GM21576 (cell line): ENCODE measurements at regions not wholly inside any gene's neighbourhood (a gene's known extent, or its start where the extent isn't known, plus 50 kb on each side); places are given as distances from the start of the nearest gene placed in this dataset.

Experiments
- ATAC-seq: cut with Tn5 transposase; IDR thresholded peaks from one replicate; pipeline ENCODE4 v1.9.1; 2021; ENCODE audit warnings: mild to moderate bottlenecking, moderate library complexity; ENCODE audit not compliant: unreplicated experiment

- no peak for ATAC-seq
Measured at GRCh38 chr22:23522623-23523251, 57.4 kb downstream of the IGLL1 start.

DNA sequence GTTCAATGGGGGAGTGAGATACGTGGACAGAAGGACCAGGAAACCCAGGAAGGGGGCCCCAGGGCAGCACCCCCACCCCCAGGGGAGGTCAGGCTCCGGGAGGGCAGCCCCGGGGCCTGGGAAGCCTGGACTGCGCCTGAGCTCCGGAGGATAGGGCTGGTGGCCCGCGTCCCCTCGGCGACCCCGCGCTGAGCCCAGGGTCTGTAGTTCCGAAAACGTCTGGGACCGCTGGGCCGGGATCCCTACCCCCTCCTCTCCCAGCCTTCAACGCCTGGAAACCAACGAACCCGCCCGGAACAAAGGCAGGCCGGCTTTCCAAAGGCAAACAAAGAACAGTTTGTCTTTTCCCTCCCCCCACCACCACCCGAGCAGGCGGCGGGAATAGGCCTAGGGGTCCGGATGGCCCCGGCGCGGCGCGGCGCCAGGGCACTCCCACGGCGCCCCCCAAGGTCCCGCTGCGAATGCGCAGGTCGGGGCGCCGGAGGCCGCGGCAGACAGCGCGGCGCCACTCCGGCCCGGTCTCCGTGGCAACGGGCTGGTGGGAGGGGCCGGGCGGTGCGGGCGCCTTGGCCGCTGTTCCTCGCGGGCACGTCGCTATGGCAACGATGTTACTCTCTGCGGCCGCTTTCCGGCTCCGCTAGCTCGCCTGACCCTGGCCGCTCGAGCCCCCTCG lies 58.5 kb downstream of the IGLL1 start:
- ATAC-seq: peak; percentile 53

- ATAC-seq: no peak
Measured at GRCh38 chr22:23520863-23521440, 59.1 kb downstream of the IGLL1 start.

DNA sequence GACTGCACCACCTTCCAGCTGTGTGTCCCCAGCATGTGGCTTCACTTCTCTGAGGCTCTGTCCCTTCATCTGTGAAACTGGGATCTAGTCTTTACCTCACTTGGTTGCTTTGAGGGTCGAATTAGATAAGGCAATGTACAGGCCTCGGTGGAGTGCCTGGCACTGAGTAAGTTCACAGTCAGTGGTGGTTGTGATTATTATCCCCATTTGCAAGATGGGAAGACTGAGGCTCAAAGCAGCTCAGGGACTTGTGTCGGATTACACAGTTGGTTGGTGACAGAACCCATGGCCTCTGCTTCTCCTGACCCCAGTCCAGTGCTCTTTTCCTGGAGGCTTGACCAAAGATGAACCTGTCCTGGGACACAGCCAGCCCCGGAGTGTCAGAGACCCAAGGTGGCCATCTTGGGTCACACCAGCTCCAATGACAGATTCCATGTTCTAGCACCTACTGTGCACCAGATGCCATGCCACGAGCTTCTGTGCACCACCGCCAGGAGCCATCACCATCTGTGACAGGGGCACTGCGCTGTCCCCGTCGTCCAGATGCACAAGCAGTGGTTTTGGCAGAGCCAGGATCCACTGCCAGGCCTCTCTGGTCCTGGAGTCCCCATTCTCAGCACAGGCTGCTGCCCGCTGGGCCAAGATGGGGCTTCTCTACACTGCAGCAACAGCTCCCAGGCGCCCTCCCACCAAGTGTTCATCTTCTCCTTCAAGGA lies 60.5 kb downstream of the IGLL1 start:
- ATAC-seq: no peak

GRCh38 chr22:23518376-23519187 lies 61.5 kb downstream of the IGLL1 start:
- ATAC-seq: no peak

GRCh38 chr22:23517804-23518375 lies 62.2 kb downstream of the IGLL1 start:
- no peak for ATAC-seq

- no peak for ATAC-seq
Measured at GRCh38 chr22:23516304-23516703, 63.8 kb downstream of the IGLL1 start.

DNA sequence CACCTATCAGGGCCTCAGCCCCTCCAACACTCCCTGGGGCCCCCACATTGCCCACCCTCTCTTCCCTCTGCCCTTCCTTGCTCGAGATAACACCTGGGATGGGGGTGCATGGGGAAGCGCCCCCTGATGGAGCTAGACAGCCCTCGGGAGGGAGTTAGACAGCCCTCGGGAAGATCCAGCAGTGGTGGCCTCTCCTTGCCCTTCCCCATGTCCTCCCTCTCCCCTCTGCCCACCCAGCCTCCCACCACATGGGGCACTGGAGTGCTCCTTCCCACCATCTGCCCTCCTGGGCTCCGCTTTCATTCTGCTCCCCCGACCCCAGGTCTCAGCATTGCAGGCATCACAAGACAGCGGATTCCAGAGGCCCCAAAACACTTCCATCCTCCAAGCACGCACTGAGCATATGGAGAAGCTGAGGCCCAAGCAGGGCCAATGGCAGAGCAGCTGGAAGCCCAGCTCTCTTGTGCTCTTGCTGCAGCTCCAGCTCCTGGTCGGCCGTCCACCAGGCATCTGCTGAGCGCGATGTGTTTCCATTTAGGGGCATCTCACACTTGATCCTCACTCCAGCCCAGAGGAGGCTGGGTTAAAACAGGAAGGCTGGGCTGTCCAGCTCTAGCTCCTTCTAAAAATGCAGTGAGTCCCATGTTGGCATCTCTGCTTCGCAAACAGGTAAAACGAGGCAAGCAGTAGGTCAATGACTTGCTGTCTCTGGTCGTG lies 65.6 kb downstream of the IGLL1 start:
- ATAC-seq: no peak

DNA sequence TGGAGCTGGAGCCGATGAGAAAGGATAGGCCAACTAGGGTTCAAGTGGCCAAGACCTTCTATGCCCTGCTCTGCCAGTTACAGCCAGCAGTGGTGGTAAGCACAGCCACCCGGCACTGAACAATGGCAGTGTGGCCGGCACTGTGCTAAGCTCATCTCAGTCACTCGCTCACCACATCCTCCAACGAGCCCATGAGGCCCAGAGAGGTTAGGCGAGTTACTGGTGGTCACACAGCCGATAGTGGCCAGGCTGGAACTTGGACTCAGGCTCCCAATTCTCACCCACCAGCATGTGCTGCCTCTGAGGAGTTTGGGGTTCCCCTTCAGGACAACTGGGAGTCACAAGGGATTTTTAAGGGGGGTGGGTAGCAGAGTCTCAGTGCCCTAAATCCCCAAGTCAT lies 66.4 kb downstream of the IGLL1 start:
- ATAC-seq: no peak

- ATAC-seq: no peak
Measured at GRCh38 chr22:23513133-23513532, 67.0 kb downstream of the IGLL1 start.

DNA sequence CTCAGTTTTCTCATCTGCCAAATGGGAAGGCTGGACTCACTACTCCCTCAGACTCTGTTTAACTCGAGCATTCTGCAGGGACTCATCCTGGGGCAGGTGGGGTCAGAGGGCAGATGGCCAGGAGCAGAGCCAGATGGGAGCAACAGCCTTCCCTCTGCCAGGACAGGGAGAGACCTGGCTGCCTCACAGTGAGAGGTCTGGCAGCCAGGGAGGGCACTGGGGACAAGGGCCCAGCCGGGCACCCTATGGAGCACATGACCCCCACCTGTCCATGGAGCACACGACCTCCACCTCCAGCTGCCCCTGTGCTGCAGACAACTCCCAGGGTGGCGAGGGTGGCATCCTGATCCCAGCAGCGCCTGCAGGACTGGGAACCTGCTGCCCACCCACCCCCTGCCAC lies 67.4 kb downstream of the IGLL1 start:
- ATAC-seq: no peak

- ATAC-seq: no peak
Measured at GRCh38 chr22:23512348-23512705, 67.8 kb downstream of the IGLL1 start.

DNA sequence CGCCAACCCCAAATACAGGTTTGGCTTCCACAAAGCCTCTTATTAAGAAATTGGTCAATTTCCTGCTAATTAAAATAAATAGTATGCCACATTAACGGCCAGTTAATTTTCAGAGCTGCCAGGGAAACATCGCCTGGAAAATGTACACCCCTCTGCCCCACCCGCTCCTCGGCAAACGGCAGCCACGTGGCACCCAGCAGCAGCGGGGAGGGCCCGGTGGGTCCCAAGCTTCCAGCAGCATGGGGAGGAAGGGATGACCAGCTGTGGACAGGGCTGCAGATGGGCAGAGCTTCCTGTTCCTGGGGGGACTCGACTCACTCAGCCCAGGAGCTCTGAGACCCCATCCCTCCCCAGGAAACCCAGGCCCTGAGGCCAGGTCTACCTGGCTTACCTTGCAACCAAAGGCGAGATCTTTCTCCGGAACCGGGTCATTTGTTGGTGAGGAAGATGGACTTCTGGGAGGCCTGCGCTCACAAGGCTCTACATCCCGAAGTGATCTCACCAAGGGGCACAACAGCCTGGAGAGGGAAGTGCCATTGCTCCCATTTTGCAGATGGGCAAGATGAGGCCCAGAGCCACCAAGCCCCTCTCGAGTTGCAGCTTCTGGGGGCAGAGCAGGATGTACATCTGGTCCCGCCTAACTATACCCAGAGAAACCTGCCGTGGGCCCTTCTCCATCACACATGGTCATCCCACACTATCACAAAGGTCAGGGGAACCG lies 68.3 kb downstream of the IGLL1 start:
- ATAC-seq: no peak

GRCh38 chr22:23509571-23510302 lies 70.4 kb downstream of the IGLL1 start:
- no peak for ATAC-seq

DNA sequence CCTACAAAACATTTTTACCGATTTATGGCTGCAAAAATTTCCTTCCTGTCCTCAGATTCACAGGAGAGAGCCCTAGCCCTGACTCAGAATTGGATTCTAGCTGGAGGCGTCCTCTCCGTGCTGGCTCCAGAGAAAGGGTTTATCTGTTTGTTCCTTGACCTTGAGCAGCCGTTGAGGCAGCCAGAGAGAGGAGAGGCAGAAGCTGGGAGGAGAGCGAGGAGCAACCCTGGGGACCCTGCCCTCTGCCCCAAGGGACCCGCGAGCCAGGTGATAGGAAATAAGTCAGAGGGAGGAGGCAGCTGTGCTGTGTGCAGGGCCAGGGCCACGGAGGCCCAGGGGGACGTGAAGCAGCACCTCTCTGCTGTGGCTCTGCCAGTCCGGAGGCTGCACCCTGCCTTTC lies 75.6 kb downstream of the IGLL1 start:
- no peak for ATAC-seq

DNA sequence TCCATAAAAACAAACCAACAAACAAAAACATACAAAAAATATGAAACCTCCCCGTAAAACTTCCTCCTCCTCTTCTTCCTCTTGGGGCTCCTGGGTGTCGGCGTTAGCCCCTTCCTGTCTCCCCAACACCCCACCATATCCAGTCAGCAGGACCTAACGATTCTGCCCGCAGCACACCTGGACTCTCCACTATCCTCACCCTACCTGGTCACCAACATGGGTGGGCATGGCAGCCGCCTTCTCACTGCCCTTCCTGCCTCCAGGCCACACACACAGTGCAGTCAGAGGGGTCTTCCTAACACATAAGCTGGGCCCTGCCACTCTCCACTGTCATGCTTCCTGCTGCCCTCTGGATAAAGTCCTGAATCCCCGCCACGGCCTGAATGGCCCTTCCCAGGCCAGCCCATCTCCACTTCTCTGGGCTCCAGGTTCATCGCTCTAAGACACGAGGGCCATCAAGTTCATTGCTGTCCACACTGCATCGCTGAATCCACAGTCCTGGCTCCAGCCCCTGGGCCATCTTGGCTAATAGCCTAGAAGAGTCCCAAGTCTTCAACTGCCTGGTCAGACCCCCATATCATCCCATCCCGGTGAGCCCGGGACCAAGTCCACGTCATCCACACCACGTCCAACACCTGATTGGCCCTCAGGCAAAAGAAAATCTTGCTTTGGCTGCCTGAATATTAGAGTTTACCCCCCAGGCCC lies 76.2 kb downstream of the IGLL1 start:
- ATAC-seq: no peak

GRCh38 chr22:23503142-23503541 lies 76.9 kb downstream of the IGLL1 start:
- no peak for ATAC-seq

GRCh38 chr22:23501708-23502107 lies 78.4 kb downstream of the IGLL1 start:
- no peak for ATAC-seq
